Erythroblast (primary cell): ENCODE measurements at regions not wholly inside any gene's neighbourhood (a gene's known extent, or its start where the extent isn't known, plus 50 kb on each side); places are given as distances from the start of the nearest gene placed in this dataset.

Experiments
- GATA1 ChIP-seq: IDR thresholded peaks from 2 replicates; pipeline ENCODE4 v1.6.1; 2011; ENCODE audit warnings: low read depth, mild to moderate bottlenecking, control low read depth, low read length, moderate library complexity
- POLR2A ChIP-seq: IDR thresholded peaks from 2 replicates; pipeline ENCODE4 v1.6.1; 2011; ENCODE audit warnings: mild to moderate bottlenecking, low read length

- TF ChIP-seq POLR2A (no peak), GATA1 (no peak)
Observed at GRCh38 chr18:24827501-24827900, 367.1 kb downstream of the HRH4 start.
